ENCODE measurements at regions not wholly inside any gene's neighbourhood (a gene's known extent, or its start where the extent isn't known, plus 50 kb on each side); places are given as distances from the start of the nearest gene placed in this dataset.

GRCh38 chr6:168374051-168374502 lies 54.5 kb upstream of the DACT2 start:
- TF ChIP-seq RAD21 (IDR thresholded peaks at IDR 0.05; ENCODE audit: low read length), result no peak
- no peak for TF ChIP-seq CTCF (IDR thresholded peaks at IDR 0.05)
- no peak for TF ChIP-seq EZH2phosphoT487 (IDR thresholded peaks at IDR 0.05; ENCODE audit: borderline replicate concordance, low read depth)
- TF ChIP-seq YY1 (IDR thresholded peaks at IDR 0.05; ENCODE audit: low read depth), result no peak
- no peak for TF ChIP-seq USF1 (IDR thresholded peaks at IDR 0.05; ENCODE audit: borderline replicate concordance, low read depth)
- no peak for TF ChIP-seq POLR2AphosphoS5 (IDR thresholded peaks at IDR 0.05; ENCODE audit: low read depth, low read length)
- TF ChIP-seq PBX3 (IDR thresholded peaks at IDR 0.05), result no peak
- no peak for TF ChIP-seq TAF1 (IDR thresholded peaks at IDR 0.05; ENCODE audit: borderline replicate concordance, low read depth, low read length)
